SKM-1 (cell line): ENCODE measurements at regions not wholly inside any gene's neighbourhood (a gene's known extent, or its start where the extent isn't known, plus 50 kb on each side); places are given as distances from the start of the nearest gene placed in this dataset.

ENCODE experiments used
- DNase-seq: peaks from one replicate; lab custom pipeline; 2025; ENCODE audit not compliant: unreplicated experiment; lab: John Stamatoyannopoulos, UW

DNA sequence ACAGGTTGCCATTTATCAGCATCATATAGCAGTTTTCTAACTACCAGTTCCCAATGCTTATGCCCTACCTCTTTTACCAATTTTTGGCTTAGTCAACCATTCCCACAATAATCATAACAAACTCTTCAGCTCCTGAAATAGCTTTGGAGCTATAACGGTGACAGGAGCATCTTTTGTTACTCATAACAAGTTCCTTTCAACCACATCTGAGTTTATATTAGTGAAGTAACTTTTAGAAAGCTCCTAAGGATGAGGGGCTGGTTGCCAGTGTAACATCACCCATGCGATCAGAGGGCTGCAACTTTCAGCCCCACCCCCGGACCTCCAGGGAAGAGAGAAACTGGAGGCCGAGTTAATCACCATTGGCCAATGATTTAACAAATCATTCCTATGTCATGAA is 495.3 kb upstream of the RASGRP1 start:
- no peak for DNase-seq

- DNase-seq, result no peak
These were observed 497.4 kb upstream of the RASGRP1 start for GRCh38 chr15:39061952-39062464.

GRCh38 chr15:39066677-39067076 is 502.1 kb upstream of the RASGRP1 start:
- DNase-seq, result no peak

DNA sequence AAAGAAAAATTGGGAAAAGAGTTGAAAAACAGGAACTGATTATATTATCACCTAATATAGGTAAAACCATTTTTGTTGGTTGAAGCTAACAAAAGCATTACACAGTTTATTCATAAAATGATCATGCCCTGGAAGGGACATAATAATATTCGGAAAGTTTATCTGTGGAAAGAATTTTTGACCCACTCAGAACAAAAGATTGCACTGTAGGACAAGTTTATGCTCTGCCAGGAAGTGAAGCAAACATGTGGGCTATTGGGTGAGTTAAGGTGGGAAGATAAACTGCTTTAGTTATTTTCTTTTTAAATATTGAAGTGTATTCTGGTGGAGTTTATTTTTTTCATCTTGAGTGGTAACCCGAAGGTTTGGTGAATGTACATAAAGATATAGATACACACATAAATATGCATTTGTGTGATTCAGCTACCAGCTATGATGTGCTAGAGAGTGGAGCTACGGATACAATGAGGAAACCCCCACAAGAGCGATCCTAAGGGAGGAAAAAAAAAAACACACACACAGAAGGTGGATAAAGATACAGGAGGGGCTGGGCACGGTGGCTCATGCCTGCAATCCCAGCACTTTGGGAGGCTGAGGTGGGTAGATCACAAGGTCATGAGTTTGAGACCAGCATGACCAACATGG is 506.4 kb upstream of the THBS1 start:
- DNase-seq, result no peak

- DNase-seq, result no peak
These were observed 505.6 kb upstream of the THBS1 start for GRCh38 chr15:39075311-39075710.

- DNase-seq, result no peak
These were observed 505.0 kb upstream of the THBS1 start for GRCh38 chr15:39075756-39076341.

DNA sequence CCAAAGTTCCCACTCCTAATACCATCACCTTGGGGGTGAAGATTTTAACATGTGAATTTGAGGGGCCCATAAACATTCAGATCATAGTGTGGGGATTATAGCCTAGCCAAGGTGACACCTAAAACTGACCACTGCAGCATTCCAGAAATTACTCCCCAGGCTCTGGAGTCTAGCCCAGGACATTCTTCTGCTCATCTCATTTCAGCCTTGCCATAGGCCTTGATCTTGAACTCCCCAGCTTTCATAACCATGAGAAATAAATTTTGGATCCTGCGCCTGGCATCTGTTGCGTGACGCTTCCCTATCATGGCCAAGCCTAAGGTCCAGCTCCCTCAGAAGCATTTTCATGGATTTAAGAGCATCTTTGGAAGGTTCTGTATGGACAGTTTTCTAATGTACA is 502.9 kb upstream of the THBS1 start:
- no peak for DNase-seq

- no peak for DNase-seq
These were observed 501.5 kb upstream of the THBS1 start for GRCh38 chr15:39079296-39079847.

DNA sequence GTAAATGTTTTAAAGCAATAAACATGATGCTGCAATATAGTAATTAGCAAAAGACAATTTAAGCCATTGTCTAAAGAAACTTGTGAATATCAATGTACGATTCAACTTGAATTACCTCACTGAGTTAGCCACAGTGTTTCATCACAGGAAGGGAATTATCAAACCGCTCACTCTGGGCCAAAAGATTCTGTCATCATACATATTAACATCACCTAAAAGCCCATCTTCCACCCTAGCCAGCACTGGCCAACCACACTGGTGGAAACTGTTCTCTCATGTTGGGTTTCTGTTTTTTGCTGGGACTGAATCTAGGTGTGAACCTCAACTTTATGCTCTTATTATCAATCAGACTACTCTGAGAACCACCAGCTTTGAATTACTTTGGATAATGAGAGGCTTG is 497.7 kb upstream of the THBS1 start:
- peak; percentile 73 for DNase-seq

DNA sequence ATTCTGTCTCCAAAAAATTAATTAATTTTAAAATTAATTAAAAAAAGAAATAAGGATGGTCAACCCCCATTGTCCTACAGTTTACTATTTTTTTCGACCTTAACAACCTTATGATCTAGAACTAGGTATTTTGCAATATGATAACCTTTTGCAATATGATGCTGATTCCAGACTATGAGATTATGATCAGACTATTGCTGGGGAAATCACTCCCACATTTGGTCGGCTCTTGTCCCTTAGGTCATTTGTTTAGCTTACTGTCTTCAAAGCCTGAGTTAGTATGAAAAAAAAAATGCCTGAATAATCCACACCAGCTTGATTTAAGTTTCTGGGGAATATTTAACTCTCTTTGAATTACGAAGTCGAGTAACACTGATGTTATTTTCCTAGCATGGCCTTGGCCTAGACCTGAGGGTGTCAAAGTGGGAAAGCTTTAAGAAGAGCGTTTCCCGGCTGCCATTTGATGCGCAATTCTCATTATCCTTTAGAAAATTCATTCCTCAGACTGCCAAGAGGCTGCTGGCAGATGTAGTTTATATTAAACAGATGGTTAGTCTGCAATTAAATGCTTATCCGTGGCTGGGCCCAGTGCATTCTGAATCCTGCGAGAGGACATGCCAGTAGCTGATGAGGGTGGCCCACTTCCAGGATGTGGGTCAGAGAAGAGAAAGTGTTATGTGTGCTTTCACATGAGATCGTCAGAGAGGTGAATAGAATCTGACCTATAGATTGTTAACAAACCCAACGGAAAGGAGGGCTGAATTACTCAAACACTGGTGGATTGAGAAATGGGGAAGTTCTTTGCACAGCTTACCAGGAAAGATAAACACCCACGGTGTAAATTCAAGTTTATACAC is 496.0 kb upstream of the THBS1 start:
- peak; percentile 94 for DNase-seq

- no peak for DNase-seq
These were observed 494.2 kb upstream of the THBS1 start for GRCh38 chr15:39086641-39087040.

- no peak for DNase-seq
These were observed 492.7 kb upstream of the THBS1 start for GRCh38 chr15:39088156-39088555.

DNA sequence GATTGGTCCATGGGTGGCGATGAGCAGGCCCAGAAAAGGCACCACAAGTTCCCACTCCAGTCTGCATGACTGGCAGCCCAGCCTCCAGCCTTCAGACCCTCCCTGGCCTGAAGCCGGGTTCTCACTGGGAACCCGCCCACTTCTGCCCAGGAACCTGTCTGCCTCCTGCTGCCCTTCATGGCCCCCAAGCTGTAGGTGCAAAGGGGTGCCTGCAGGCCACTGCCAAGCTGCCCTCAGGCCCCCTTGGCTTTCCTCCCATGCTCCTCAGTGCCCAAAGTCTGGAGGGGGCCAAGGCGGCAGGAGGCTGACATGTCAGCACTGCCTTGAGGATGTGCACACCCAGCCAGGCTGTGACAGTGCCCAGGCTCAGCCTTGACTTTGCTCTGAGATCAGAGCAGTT is 488.5 kb upstream of the THBS1 start:
- DNase-seq, result no peak

- no peak for DNase-seq
These were observed 488.1 kb upstream of the THBS1 start for GRCh38 chr15:39092761-39093160.

DNA sequence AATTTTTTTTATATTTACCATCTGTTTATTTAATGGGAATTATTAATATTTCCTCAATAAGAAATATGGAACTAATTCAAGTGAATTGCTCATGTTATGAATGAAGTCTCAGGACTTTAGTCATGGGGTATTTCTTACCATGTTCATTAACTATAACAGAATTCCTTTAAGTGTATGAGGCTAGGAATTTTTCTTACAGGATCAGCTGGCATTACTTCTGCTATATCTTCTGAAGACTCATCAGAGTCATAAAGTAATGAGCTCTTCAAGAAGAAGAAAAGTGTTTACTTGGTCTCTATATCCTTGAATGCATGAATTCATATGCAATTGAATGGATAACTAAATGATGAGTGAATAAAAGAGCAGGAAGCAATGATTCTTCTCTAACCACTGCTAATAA is 486.8 kb upstream of the THBS1 start:
- DNase-seq, result no peak

GRCh38 chr15:39095218-39095879 is 485.5 kb upstream of the THBS1 start:
- DNase-seq, result no peak

GRCh38 chr15:39096608-39097205 is 484.2 kb upstream of the THBS1 start:
- DNase-seq, result no peak

- no peak for DNase-seq
These were observed 481.4 kb upstream of the THBS1 start for GRCh38 chr15:39099524-39099923.

DNA sequence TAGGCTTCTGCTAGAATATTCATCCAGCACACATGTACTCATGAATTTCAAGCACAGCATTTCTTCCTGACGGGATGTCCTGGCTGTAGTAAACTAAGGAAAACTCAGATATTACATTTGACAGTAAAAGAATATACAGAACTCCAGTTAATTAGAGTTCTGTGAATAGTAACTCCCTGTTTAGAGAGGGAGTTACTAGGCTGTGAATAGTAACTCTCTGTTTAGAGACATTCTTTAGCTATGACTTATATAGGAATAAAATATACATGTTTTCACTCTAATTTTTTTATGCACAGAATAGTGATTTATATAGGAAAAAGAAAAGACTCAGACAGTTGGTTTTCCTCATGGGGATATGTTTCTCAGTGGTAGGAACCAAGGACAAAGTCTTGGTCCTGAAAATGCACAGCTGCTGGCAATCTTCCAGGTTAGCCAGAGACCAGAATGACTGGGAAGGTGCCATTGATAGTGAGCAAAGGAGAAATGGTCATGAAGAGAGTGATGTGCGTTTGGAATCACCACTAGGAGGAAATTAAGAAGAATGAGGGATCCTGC is 480.7 kb upstream of the THBS1 start:
- DNase-seq, result no peak

DNA sequence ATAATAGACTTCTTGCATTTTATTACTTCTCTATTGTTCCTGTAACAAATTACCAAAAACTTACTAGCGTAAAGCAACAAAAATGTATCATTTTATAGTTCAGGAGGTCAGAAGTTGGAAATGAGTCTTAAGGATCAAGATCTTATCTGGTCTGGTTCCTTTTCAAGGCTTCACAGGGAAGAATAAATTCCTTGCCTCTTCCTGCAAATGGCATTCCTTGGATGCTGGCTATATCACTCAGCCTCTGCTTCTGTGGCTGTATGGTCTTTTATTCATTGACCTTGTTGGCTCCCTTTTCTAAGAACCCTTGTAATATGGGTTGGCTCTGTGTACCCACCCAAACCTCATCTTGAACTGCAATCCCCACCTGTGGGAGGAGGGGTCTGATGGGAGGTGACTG is 478.4 kb upstream of the THBS1 start:
- no peak for DNase-seq
